H9 (cell line): ENCODE measurements at regions not wholly inside any gene's neighbourhood (a gene's known extent, or its start where the extent isn't known, plus 50 kb on each side); places are given as distances from the start of the nearest gene placed in this dataset.

Experiments used
- DNase-seq: peaks from one replicate; pipeline ENCODE4 v3.0.0-alpha.2; 2017
- H2AFZ ChIP-seq: one replicate; pipeline ENCODE4 v1.6.1; 2013; ENCODE audit warnings: mild to moderate bottlenecking, low read length, control low read depth, moderate library complexity
- H2AK5ac ChIP-seq: 2 replicates; pipeline ENCODE4 v1.6.1; 2013; ENCODE audit warnings: low read length, control low read depth, mixed read lengths; ENCODE audit not compliant: insufficient read length
- H2BK120ac ChIP-seq: one replicate; pipeline ENCODE4 v1.6.1; 2013; ENCODE audit warnings: low read depth, mild to moderate bottlenecking, low read length, control low read depth, inconsistent platforms; ENCODE audit not compliant: poor library complexity, severe bottlenecking
- H2BK12ac ChIP-seq: 2 replicates; pipeline ENCODE4 v1.6.1; 2013; ENCODE audit warnings: low read length, control low read depth, mixed read lengths, low read depth; ENCODE audit not compliant: insufficient read length
- H2BK15ac ChIP-seq: 2 replicates; pipeline ENCODE4 v1.6.1; 2013; ENCODE audit warnings: low read depth, low read length, control low read depth
- H2BK20ac ChIP-seq: one replicate; pipeline ENCODE4 v1.6.1; 2013; ENCODE audit warnings: low read depth, mild to moderate bottlenecking, low read length, control low read depth, inconsistent platforms; ENCODE audit not compliant: poor library complexity, severe bottlenecking
- H2BK5ac ChIP-seq: 2 replicates; pipeline ENCODE4 v1.6.1; 2013; ENCODE audit warnings: low read length, control low read depth, mixed read lengths; ENCODE audit not compliant: insufficient read length
- H3K14ac ChIP-seq: 2 replicates; pipeline ENCODE4 v1.6.1; 2013; ENCODE audit warnings: low read length, control low read depth; ENCODE audit not compliant: insufficient read depth
- H3K18ac ChIP-seq: 2 replicates; pipeline ENCODE4 v1.6.1; 2013; ENCODE audit warnings: low read depth, mild to moderate bottlenecking, mixed read lengths, low read length, control low read depth; ENCODE audit not compliant: insufficient read length
- H3K23ac ChIP-seq: 2 replicates; pipeline ENCODE4 v1.6.1; 2013; ENCODE audit warnings: low read length, control low read depth, mixed read lengths, low read depth; ENCODE audit not compliant: insufficient read length
- H3K23me2 ChIP-seq: 2 replicates; pipeline ENCODE4 v1.6.1; 2013; ENCODE audit warnings: low read depth, mild to moderate bottlenecking, mixed read lengths, low read length, control low read depth; ENCODE audit not compliant: insufficient read length, poor library complexity, severe bottlenecking
- H3K27ac ChIP-seq: 2 replicates; pipeline ENCODE4 v1.5.1; 2013; ENCODE audit warnings: low read length, control low read depth, mixed read lengths, low read depth; ENCODE audit not compliant: insufficient read length
- H3K27me3 ChIP-seq: 2 replicates; pipeline ENCODE4 v1.6.1; 2013; ENCODE audit warnings: low read length, control low read depth, inconsistent platforms; ENCODE audit not compliant: insufficient read depth
- H3K4ac ChIP-seq: 2 replicates; pipeline ENCODE4 v1.6.1; 2013; ENCODE audit warnings: low read depth, mild to moderate bottlenecking, control low read depth, inconsistent platforms, low read length, moderate library complexity
- H3K4me1 ChIP-seq: 2 replicates; pipeline ENCODE4 v1.6.1; 2013; ENCODE audit warnings: low read length, control low read depth, inconsistent platforms; ENCODE audit not compliant: insufficient read depth
- H3K4me2 ChIP-seq: 2 replicates; pipeline ENCODE4 v1.6.1; 2013; ENCODE audit warnings: low read length, control low read depth, mixed read lengths; ENCODE audit not compliant: insufficient read length, insufficient read depth
- H3K56ac ChIP-seq: 2 replicates; pipeline ENCODE4 v1.6.1; 2013; ENCODE audit warnings: low read depth, mild to moderate bottlenecking, mixed read lengths, low read length, control low read depth; ENCODE audit not compliant: insufficient read length
- H3K79me1 ChIP-seq: 2 replicates; pipeline ENCODE4 v1.6.1; 2013; ENCODE audit warnings: low read depth, mild to moderate bottlenecking, moderate library complexity, low read length, control low read depth, inconsistent platforms; ENCODE audit not compliant: insufficient read depth, poor library complexity, severe bottlenecking
- H3K79me2 ChIP-seq: 2 replicates; pipeline ENCODE4 v1.6.1; 2013; ENCODE audit warnings: low read length, control low read depth, inconsistent platforms; ENCODE audit not compliant: insufficient read depth
- H3K9ac ChIP-seq: 2 replicates; pipeline ENCODE4 v1.6.1; 2013; ENCODE audit warnings: low read length, control low read depth, mixed read lengths; ENCODE audit not compliant: insufficient read length; ENCODE audit errors: extremely low read depth
- H3K9me3 ChIP-seq: one replicate; pipeline ENCODE4 v1.6.1; 2013; ENCODE audit warnings: low read depth, low read length, inconsistent platforms; ENCODE audit not compliant: control insufficient read depth
- H3T11ph ChIP-seq: one replicate; pipeline ENCODE4 v1.6.1; 2013; ENCODE audit warnings: mild to moderate bottlenecking, low read length, control low read depth, inconsistent platforms
- H4K20me1 ChIP-seq: one replicate; pipeline ENCODE4 v1.6.1; 2013; ENCODE audit not compliant: control insufficient read depth, insufficient read length, insufficient read depth
- H4K5ac ChIP-seq: 2 replicates; pipeline ENCODE4 v1.6.1; 2013; ENCODE audit warnings: low read depth, mild to moderate bottlenecking, mixed read lengths, low read length, control low read depth; ENCODE audit not compliant: insufficient read length
- H4K8ac ChIP-seq: replicated peaks from 2 replicates; pipeline ENCODE4 v1.6.1; 2013; ENCODE audit warnings: low read length, control low read depth, mixed read lengths, low read depth; ENCODE audit not compliant: insufficient read length
- H4K91ac ChIP-seq: 2 replicates; pipeline ENCODE4 v1.6.1; 2013; ENCODE audit warnings: low read depth, mild to moderate bottlenecking, moderate library complexity, mixed read lengths, low read length, control low read depth; ENCODE audit not compliant: insufficient read length
- H3K27ac Mint-ChIP-seq, 3 experiments: 2 replicates in 2 of 3; 3 replicates in 1 of 3; pipeline ENCODE4 v1.8.0; 2020 to 2021; ENCODE audit warnings: mixed read lengths in 3 of 3, mild to moderate bottlenecking in 1 of 3, moderate library complexity in 1 of 3
- H3K27me3 Mint-ChIP-seq: 2 replicates; pipeline ENCODE4 v1.8.0; 2021; ENCODE audit warnings: low read depth, mild to moderate bottlenecking, moderate library complexity, mixed read lengths
- H3K36me3 Mint-ChIP-seq, 3 experiments: 2 replicates in 2 of 3; 3 replicates in 1 of 3; pipeline ENCODE4 v1.8.0; 2020 to 2021; ENCODE audit warnings: low read depth in 3 of 3, mixed read lengths in 3 of 3; ENCODE audit not compliant: insufficient read depth in 1 of 3
- H3K4me1 Mint-ChIP-seq, 2 experiments: 2 replicates each; pipeline ENCODE4 v1.8.0; 2020; ENCODE audit warnings: mixed read lengths in 2 of 2
- H3K4me3 Mint-ChIP-seq, 2 experiments: 2 replicates in 1 of 2; 3 replicates in 1 of 2; pipeline ENCODE4 v1.8.0; 2020 to 2021; ENCODE audit warnings: mild to moderate bottlenecking in 2 of 2, mixed read lengths in 2 of 2, moderate library complexity in 1 of 2
- H3K9me3 Mint-ChIP-seq, 2 experiments: 2 replicates in 1 of 2; 3 replicates in 1 of 2; pipeline ENCODE4 v1.8.0; 2020; ENCODE audit warnings: mild to moderate bottlenecking in 2 of 2, mixed read lengths in 2 of 2, moderate library complexity in 1 of 2
- CTCF ChIP-seq: fragments of 200-600 bp; sonication (generic); conservative IDR thresholded peaks from 3 replicates; pipeline ENCODE4 v1.8.0; 2021; ENCODE audit warnings: antibody characterized with exemption, mild to moderate bottlenecking
- WGBS: extraction: QIAGEN DNeasy Blood & Tissue Kit; methylation state at CpG from one replicate; pipeline ENCODE4 v1.1.7; 2013; ENCODE audit warnings: missing lambda C conversion rate, low lambda C conversion rate, mixed read lengths; ENCODE audit not compliant: insufficient read length; ENCODE audit errors: extremely low coverage; 5-methylcytosine and 5-hydroxymethylcytosine counted together

GRCh38 chr4:130534651-130535050, 1438.7 kb downstream of the C4orf33 start:
- no peak overlapping the region for H3K23ac ChIP-seq
- Mint-ChIP-seq H3K27me3 (no peaks in the 10 kb centered on the region), H3K36me3 (no peaks in the 10 kb centered on the region), H3K4me3 (no peak overlapping the region), H3K9me3 (no peaks in the 10 kb centered on the region), H3K27ac (no peak overlapping the region), H3K4me1 (no peaks in the 10 kb centered on the region)
- no peak overlapping the region for H3K4me2 ChIP-seq
- H3K9me3 ChIP-seq, result no peaks in the 10 kb centered on the region
- H3K79me2 ChIP-seq, result no peaks in the 10 kb centered on the region
- H3K56ac ChIP-seq, result no peak overlapping the region
- no peak overlapping the region for H2AK5ac ChIP-seq
- no peak overlapping the region for H3K4ac ChIP-seq
- H3K4me1 ChIP-seq, result no peaks in the 10 kb centered on the region
- no peak overlapping the region for H2BK5ac ChIP-seq
- no peak overlapping the region for H3K18ac ChIP-seq
- no peak for TF ChIP-seq CTCF
- H3K23me2 ChIP-seq, result no peaks in the 10 kb centered on the region
- H2BK20ac ChIP-seq, result no peak overlapping the region
- no peak overlapping the region for H2BK120ac ChIP-seq
- no peak overlapping the region for H3K14ac ChIP-seq
- no peak overlapping the region for H3K27ac ChIP-seq
- H2BK15ac ChIP-seq, result no peak overlapping the region
- no peak overlapping the region for H3K9ac ChIP-seq
- no peaks in the 10 kb centered on the region for H4K20me1 ChIP-seq
- H2AFZ ChIP-seq, result no peak overlapping the region
- no peak overlapping the region for H2BK12ac ChIP-seq
- H3T11ph ChIP-seq, result no peak overlapping the region
- no peak for DNase-seq
- WGBS, result no CpG with 5 or more reads among the region's 1 CpG
- H4K5ac ChIP-seq, result no peak overlapping the region
- H4K91ac ChIP-seq, result no peak overlapping the region
- no peaks in the 10 kb centered on the region for H3K27me3 ChIP-seq
- H3K79me1 ChIP-seq, result no peaks in the 10 kb centered on the region
- no peak overlapping the region for H4K8ac ChIP-seq
